ENCODE measurements at regions not wholly inside any gene's neighbourhood (a gene's known extent, or its start where the extent isn't known, plus 50 kb on each side); places are given as distances from the start of the nearest gene placed in this dataset.
A peak's percentile ranks its signal among the peaks of the same experiment; 100 is the strongest.

DNA sequence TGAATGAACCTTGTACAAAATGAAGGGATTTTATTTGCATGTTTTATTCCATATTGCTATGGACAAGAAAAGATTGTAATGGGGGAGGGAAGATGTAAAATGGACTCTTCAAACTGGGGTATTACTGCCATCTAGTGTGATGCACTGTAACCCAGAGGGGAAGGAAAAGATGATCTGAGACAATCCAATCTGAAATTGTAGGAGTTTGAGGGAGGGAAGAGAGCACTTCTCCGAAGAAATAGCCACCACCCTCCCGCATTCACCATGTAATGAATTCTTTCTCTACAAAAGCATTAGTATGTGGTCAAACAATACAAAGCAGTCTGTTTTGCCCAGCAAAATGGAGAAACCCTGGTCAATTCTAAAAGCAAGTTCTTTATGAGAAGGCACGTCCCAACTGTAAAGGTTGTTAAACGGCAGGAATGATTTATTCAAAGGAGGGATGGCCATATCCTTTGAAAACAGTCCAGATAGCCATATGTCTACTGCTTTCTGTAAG, 679.5 kb upstream of the NRSN1 start:
- H2BK15ac ChIP-seq (ENCODE audit: low read depth, low read length), result peak overlapping the region; percentile 4; the same call in 1 of the 3 replicates
- intact Hi-C loops (cut with micrococcal nuclease) (loop anchor here (1.0 to 10.0 kb wide), 10 partner anchors 272 to 1850 kb away; no protein-coding TSS in a partner anchor), dilution Hi-C loops (cut with HindIII; ENCODE audit: low sequenced_read_pairs, unreplicated experiment) (no loop called here), in situ Hi-C loops (cut with MboI; ENCODE audit: low sequenced_read_pairs) (loop anchor here (10.0 to 25.0 kb wide), 2 partner anchors 1509 to 1862 kb away; no protein-coding TSS in a partner anchor)
- no peaks in the 10 kb centered on the region for H3K9me3 ChIP-seq (ENCODE audit: control insufficient read depth, insufficient read depth, low read length)
- no peak overlapping the region for H2BK5ac ChIP-seq (ENCODE audit: low read depth, low read length, poor library complexity, severe bottlenecking)
- 0 out of 2 replicates have a peak overlapping the region, but pooled peaks have one; percentile 36 for H2AK5ac ChIP-seq (ENCODE audit: low read depth, low read length)
- H3K4me2 ChIP-seq (ENCODE audit: low read depth, low read length), result no peak overlapping the region
- H3K14ac ChIP-seq (replicated peaks; ENCODE audit: low read depth, low read length), result no peak overlapping the region
- WGBS, 2 experiments (ENCODE audit: extremely low coverage in 2 of 2, insufficient read length in 1 of 2), result 67% methylated on average over 2 of the region's 4 CpGs; no CpG with 5 or more reads in 1 of the 2 experiments
- H3K27me3 ChIP-seq (ENCODE audit: control insufficient read depth, insufficient read depth, low read length), result no peaks in the 10 kb centered on the region
- TF ChIP-seq RAD21 (IDR thresholded peaks at IDR 0.05; ENCODE audit: low read length), result peak; percentile 89
- TF ChIP-seq SMC3 (IDR thresholded peaks at IDR 0.05; ENCODE audit: low read depth, low read length), result peak; percentile 72
- TF ChIP-seq NFE2L2 (IDR thresholded peaks at IDR 0.05; ENCODE audit: low read depth, low read length), result no peak
- TF ChIP-seq, protein P1, sequence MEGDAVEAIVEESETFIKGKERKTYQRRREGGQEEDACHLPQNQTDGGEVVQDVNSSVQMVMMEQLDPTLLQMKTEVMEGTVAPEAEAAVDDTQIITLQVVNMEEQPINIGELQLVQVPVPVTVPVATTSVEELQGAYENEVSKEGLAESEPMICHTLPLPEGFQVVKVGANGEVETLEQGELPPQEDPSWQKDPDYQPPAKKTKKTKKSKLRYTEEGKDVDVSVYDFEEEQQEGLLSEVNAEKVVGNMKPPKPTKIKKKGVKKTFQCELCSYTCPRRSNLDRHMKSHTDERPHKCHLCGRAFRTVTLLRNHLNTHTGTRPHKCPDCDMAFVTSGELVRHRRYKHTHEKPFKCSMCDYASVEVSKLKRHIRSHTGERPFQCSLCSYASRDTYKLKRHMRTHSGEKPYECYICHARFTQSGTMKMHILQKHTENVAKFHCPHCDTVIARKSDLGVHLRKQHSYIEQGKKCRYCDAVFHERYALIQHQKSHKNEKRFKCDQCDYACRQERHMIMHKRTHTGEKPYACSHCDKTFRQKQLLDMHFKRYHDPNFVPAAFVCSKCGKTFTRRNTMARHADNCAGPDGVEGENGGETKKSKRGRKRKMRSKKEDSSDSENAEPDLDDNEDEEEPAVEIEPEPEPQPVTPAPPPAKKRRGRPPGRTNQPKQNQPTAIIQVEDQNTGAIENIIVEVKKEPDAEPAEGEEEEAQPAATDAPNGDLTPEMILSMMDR (conservative IDR thresholded peaks at IDR 0.05; ENCODE audit: low read depth, low read length), result peak; percentile 80
- H3K36me3 ChIP-seq (ENCODE audit: control insufficient read depth, insufficient read depth, low read length), result no peaks in the 10 kb centered on the region
- no TSS peak for BruUV-seq (replicated peaks)
- H3K18ac ChIP-seq (ENCODE audit: low read depth, low read length), result no peak overlapping the region; the same call in 1 of the 2 replicates
- no peak overlapping the region for H4K5ac ChIP-seq (ENCODE audit: low read depth, low read length)
- CTCF ChIA-PET, result interaction anchor here (0.9 to 1.6 kb wide), 2 partner anchors 11 to 1852 kb away, joined by 4 read pairs; no protein-coding TSS in a partner anchor
- peak overlapping the region; percentile 20; the same call in 1 of the 2 replicates for H2BK120ac ChIP-seq (ENCODE audit: low read depth, low read length)
- no peak overlapping the region for H3K4ac ChIP-seq (ENCODE audit: low read depth, low read length)
- ATAC-seq (ENCODE audit: low read depth), result peak; percentile 94
- H3K79me1 ChIP-seq (ENCODE audit: low read depth in 1 of 2, low read length in 2 of 2), result no peaks in the 10 kb centered on the region
- POLR2A ChIA-PET (ENCODE audit: unreplicated experiment), result no interaction called here
- no peak overlapping the region for H2AFZ ChIP-seq (replicated peaks; ENCODE audit: low read length, poor library complexity)
- peak overlapping the region; percentile 50; the same call in 1 of the 2 replicates for H2BK20ac ChIP-seq (ENCODE audit: low read depth, low read length)
- no peak overlapping the region for H3K23ac ChIP-seq (ENCODE audit: low read depth, low read length)
- no peak overlapping the region for H4K91ac ChIP-seq (ENCODE audit: insufficient read depth, low read depth, low read length)
- no peak overlapping the region for H3K27ac ChIP-seq (ENCODE audit: insufficient read depth, low read length)
- peak; percentile 76 for DNase-seq
- H4K20me1 ChIP-seq (ENCODE audit: insufficient read depth, low read length), result no peaks in the 10 kb centered on the region
- H3K9me1 ChIP-seq (ENCODE audit: insufficient read depth, low read length), result no peaks in the 10 kb centered on the region
- no peak overlapping the region for H2AK9ac ChIP-seq (replicated peaks; ENCODE audit: low read depth, low read length, poor library complexity)
- no peak overlapping the region for H3K4me3 ChIP-seq (ENCODE audit: insufficient read depth, low read depth, low read length)
- H3K9ac ChIP-seq (ENCODE audit: low read depth, low read length), result no peak overlapping the region
- no peak overlapping the region for H3K56ac ChIP-seq (ENCODE audit: extremely low read depth, insufficient read depth, low read length)
- H3K4me1 ChIP-seq (ENCODE audit: control insufficient read depth, insufficient read depth, low read length), result no peaks in the 10 kb centered on the region
- H4K8ac ChIP-seq (ENCODE audit: low read depth in 2 of 2, low read length in 2 of 2), result no peak overlapping the region
